HCT116 (cell line): ENCODE measurements at regions not wholly inside any gene's neighbourhood (a gene's known extent, or its start where the extent isn't known, plus 50 kb on each side); places are given as distances from the start of the nearest gene placed in this dataset.

ENCODE experiments used
- POLR2AphosphoS5 ChIP-seq: IDR thresholded peaks from 2 replicates; pipeline ENCODE4 v1.6.1; 2011; ENCODE audit warnings: mild to moderate bottlenecking, low read depth, low read length, moderate library complexity
- RAD21 ChIP-seq: IDR thresholded peaks from 2 replicates; pipeline ENCODE4 v1.6.1; 2012; ENCODE audit warnings: low read depth, mild to moderate bottlenecking

DNA sequence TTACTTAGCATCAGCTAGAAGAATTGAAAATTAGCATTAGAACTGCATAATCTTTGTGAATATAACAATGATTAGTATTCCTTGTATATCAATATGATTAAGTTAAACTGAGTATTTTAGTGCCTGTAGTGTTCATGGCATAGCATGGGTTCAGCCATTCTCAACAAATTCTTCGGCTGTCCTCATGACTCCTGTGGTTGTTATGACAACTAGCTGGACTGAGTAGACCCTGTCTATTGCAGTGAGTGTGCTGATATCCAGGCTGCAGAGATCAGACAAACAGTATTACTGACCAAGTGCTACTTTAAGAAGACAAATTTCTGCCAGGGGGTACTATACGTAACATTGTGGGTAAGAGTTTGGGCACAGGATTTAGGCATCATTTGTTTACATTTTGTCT lies 125.9 kb downstream of the NUDT12 start:
- TF ChIP-seq RAD21 (no peak), POLR2AphosphoS5 (no peak)
